ENCODE measurements at regions not wholly inside any gene's neighbourhood (a gene's known extent, or its start where the extent isn't known, plus 50 kb on each side); places are given as distances from the start of the nearest gene placed in this dataset.

DNA sequence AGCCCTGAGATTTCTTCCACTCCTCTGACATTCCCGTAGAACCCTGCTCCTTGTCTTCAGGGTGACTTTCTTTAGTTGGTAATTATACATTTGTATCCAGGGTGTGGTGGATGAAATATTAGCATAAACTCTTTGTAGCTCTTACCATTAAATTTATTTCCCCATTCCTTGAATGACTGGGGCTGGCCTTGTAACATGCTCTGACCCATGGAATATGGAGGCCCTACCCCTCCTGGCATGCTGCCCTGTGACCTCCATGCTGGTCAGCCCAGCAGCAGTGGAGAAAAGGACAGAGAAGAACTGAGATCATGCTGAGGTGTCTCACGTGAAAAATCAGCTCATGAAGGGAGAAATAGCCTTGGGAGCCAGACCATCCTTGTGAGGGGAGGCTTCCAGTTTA lies 96.1 kb upstream of the PROK2 start:
- DNase-seq, result no peak

DNA sequence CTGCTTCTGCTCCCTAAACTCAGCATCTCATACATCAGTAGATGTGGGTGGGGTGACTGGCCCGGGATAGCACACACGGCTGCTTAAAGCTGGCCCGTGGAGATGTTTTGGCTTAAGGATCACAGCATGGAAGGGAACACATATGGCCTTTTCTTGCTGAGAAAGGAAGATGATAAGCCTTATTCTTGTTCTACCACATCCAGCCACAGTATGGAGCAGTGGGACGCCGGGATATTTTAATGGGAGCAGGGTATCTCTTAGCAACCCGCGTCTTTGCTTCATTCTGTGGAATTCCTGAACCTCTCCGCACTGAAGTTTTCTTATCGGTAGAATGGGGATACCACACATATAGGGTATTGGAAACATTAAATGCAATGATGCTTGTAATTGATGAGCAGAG lies 94.1 kb upstream of the PROK2 start:
- no peak for DNase-seq

DNA sequence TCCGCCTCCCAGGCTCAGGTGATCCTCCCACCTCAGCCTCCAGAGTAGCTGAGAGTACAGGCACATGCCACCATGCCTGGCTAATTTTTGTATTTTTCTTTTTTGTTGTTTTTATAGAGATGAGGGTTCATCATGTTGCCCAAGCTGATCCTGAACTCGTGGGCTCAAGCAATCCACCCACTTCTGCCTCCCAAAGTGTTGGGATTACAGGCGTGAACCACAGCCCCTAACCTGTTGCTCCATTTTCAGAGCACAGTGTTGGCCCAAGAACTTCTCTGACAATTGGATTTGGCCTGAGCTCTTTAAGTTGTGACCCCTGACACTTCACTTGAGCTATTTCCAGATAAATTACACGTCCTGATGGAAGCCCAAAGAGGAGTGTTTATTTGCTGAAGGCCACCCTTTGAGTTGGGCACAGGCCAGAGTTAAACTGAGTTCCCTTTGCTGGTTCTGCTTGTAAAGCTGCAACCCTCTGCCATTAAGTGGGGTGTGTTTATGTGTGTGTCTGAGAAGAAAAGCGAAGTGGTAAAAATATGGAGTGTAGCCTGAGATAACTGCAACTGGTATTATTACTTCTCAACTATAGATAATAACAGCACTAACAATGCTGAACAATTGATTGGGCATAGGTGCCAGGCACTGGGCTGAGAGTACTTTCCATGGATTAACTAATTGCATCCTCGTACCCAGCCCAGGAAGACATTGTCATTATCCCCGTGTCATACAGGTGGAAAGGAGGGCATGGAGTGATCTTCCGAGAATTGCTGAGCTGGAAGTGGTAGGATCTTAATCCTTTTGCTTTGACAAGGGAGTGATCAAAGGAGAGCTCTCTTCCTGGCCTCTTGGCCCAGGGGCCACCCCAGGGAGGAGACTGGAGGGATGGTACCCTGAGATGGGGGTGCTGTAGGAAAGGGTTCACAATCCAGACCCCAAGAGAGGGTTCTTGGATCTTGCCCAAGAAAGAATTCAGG lies 91.5 kb upstream of the PROK2 start:
- no peak for DNase-seq

DNA sequence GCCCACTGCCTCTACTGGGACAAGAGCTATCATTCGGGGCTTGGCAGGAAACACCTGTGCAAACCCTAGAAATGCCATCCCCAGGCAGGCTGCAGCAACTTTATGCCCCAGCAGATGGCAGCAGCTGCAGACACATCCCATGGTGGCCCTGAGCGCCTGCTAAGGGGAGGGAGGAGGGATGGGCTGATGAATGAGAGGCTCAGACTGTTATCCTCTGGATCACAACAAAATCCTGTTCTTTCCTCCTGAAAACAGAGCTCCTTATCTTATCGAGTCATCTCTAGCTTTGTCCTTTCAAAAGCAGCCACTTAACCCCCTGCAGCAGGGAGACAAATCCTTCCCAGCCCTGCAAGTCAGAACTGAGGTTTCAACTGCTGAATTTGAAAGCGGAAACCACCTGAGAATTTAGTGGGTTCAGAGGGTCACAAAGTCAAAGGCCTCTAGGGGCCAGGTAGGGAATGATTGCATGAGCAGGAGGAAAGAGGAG lies 90.6 kb upstream of the PROK2 start:
- DNase-seq, result peak; percentile 86

DNA sequence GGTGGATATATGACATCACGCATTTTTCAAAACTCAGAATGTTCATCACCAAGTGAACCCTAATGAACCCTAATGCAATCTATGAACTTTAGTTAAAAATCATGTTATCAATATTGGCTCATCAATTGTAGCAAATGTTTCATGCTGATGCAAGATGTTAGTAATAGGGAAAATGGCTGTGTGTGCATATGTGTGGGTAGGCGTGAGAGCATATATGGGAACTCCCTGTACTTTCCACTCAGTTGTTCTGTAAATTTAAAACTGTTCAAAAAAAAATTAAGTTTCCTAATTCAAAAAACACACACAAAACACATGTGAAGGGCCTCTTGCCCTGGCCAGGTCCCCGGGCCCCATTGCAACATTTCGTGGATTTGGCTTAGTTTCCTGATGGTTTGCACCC lies 89.7 kb upstream of the PROK2 start:
- peak; percentile 10 for DNase-seq

DNA sequence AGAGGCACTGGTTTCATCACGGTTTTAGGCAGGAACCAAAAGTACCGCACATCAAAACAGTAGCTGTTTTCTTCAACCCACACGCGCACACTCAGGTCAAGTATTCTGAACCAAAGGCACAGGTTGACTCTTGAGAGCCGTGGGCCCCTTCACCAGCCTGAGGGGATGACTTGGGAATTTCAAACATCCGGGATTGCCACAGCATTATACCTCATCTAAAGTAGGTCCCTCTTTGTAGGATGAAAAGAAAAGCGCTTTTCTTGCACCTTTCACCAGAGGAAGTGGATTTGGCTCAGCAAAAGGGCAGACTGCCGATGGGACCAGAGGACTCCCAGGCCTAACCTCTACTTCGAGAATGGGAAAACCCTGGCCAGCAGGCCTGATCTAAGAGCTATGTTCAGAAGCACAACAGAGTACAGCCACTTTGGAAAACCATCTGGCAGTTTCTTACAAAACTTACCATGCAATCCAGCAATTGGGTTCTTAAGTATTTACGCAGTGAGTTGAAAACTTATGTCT lies 88.2 kb upstream of the PROK2 start:
- peak; percentile 16 for DNase-seq

DNA sequence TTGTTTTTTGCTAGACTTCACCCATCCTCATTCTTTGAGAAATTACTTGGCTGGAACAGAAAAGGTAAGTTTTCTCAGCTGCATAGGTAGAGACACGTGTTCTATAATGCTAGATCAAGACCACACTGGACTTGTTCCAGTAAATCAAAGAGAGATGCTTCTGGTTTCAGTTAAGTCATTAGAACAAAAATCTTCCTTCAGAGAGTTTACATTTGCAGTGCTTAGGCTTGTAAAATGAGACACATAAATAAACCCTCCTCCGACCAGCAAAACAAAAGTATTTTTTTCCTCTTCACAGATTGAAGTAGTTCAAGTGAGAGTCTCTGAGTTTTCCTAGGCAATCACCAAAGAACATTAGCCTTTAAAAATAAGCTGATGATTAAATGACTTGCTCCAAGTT lies 87.3 kb upstream of the PROK2 start:
- DNase-seq, result no peak

DNA sequence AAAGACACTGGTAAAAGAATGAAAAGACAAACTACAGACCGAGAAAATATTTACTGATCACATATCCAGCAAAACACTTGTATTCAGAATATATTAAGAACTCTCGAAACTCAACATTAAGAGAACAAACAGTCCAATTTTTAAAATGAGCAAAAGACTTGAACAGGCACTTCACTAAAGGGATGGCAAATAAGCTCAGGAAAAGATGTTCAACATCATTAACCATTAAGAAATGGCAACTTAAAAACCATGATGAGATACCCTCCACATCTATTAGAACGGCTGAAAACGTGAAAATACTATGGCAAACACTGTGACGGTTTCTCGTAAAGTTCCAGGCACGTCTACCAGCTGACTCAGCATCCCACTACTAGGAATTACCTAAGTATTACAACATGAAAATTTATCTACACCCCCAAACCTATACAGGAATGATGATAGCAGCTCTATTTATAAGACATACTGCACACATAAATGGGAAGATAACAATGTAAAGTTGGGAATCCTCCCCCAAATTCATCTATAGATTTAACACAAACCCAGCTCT lies 86.1 kb upstream of the PROK2 start:
- DNase-seq, result no peak

DNA sequence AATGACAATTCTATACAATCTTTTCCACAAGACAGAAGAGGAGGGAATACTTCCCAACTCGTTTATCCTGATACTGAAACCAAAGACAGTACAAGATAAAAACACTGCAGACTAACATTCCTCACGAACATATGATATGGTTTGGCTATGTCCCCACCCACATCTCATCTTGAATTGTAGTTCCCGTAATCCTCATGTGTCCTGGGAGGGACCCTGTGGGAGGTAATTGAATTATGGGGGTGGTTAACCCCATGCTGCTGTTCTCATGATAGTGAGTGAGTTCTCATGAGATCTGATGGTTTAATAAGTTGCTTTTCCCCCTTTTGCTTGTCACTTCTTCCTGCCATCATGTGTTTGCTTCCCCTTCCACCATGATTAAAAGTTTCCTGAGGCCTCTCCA lies 83.9 kb upstream of the PROK2 start:
- no peak for DNase-seq

DNA sequence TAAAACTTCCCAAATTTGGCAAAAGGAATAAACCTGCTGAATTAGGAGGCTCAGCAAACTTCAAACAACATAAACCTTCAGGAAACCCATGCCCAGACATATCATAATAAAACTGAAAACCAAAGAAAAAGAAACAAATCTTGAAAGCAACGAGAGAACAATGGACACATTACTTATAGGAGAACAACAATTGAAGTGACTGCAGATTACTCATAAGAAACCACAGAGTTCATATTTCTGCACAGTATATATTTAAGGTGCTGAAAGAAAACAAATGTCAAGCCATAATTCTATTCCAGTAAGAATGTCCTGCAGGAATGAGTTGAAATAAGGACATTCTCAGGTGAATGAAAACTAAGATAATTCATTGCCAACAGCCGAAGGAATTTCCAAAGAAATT lies 80.8 kb upstream of the PROK2 start:
- no peak for DNase-seq

DNA sequence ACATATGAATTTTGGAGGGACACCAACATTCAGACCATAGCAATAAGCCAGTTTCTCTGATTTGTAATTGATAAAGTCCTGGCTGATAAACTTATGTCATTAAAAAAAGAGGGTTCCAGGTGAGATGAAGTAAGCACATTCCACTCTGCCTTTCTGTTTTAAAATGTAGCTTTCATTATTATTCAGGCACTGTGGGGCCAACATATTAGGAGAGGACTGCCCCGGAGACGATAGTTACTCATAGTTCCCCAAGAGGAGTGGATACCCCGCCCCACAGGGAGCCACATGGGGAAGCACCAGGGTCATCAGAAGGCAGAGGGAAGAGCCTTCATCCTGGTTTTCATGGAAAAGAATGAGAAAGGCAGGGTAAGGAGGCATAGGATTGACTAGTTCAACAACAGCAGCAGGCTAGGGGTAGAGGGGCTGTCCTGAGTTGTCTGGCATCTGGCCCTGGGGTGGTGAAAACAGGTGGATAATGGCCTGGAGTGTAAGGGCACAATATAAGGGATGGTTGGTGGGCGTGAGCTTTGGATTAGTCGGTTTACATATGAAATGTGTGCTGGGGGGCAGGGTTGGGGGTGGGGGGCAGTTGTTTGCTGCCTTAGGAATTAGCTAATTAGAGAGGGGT lies 78.7 kb upstream of the PROK2 start:
- DNase-seq, result no peak

DNA sequence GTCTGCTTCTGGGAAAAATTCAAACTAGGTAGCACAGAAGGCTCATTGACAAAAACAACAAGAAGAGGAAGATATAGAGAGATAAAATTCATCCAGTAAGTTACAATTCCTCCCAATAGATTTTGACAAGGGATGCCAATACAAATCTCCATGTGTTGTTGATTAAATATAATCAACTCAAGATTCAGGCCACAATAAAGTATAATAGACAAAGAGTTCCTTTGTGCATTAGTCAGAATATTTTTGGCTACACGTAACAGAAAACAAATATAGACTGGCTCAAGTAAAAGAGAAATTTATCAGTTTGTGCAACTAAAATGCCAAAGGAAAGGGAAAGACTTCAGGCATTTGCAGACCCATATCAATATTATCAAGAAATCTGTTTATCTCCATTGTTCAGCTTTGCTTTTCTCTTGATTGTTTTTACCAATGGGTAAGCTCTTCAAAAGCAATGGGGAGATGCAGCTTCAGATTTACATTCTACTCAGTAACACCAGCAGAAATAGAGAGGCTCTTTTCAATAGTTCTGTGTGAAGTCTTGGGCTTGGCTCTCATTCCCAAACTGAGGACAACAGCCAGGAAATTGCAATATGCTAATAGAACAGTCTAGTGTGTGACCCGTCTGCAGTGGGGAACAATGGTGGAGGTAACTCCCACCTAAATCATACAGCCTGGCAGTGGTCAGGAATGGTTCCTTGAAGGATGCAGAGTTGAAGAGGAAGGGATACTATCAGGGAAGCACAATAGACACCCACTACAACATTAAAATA lies 77.6 kb upstream of the PROK2 start:
- no peak for DNase-seq

DNA sequence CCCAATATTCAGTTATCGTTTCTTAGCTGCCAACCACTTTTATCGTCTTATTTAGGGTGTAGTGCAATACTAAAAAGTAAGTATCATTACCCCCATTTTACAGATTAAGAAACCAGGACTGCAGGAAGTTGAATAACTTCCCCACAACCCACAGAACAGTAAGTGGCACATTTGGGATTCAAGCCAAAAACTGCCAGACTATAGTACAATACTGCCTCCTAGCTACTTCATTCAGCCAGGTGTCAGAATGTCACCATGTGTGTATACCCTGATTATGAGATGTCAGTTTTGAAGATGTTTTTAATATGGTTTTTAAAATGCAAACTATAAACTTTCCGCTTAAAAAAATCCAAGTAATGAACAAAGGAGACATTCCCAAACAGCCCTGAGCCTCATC lies 74.2 kb upstream of the PROK2 start:
- DNase-seq, result peak; percentile 10

DNA sequence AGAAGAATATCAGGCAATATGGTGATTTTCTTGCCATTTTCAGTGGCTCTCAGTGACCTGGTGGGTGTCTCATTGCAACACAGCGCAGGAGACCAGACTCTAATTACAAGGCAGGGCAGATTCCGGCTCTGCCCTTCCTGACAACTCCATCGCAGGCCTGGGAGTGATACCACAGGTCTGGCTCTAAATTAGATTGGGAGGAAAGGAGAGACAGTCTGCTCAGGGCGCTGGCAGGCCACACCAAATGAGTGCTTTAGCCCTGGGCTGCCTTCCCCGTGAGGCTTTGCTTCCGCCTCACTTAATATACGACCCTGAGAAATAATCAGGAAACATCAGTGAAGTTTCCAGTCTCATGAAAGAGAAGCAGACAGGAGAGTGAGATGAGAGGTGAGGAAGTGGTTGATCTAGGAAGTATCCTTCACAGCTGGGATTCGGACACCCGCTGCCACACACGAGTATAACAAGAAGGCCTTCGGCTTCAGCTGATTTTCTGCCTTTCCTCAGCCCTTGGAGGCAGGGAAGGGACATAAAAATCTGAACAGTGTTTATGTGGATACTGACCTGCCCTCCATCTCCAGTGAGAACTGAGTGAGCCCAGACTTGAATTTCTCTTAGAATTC lies 73.7 kb upstream of the PROK2 start:
- DNase-seq, result no peak

DNA sequence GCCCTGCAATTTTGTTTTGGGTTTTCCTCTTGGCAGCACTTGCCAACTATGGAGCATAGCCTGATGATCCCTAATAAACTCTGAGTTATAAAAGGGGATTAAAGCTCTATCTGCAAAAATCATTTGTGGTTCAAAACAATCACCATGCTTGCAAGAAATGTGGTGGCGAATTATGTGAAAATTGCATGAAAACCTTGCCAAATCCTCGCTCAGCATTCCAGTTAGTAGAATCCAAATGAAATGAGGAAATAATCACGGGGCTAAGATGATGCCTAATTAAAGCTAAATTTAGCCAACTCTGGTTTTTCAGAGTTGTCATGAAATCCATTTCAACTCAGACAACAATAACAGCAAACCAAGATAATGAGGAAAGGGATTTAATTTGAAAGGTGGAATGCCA lies 73.0 kb upstream of the PROK2 start:
- DNase-seq, result no peak

DNA sequence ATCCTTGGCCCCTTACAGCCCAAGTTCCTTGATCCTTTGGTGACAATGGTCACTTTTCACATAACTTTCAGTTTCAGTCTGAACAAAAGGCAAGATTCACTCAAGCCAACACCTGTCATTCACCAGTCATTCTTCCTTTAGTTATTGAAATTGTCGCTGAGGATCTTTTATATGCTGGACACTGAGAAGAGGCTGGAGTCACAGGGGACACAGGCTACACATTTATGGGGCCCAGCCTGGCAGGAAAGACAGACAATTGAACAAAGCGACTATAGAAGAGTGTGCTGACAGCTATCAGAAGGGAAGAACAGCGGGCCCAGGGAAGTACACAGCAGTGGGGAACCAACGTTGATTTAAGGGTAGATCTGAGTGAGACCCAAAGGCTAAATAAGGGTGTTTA lies 69.8 kb upstream of the PROK2 start:
- no peak for DNase-seq

DNA sequence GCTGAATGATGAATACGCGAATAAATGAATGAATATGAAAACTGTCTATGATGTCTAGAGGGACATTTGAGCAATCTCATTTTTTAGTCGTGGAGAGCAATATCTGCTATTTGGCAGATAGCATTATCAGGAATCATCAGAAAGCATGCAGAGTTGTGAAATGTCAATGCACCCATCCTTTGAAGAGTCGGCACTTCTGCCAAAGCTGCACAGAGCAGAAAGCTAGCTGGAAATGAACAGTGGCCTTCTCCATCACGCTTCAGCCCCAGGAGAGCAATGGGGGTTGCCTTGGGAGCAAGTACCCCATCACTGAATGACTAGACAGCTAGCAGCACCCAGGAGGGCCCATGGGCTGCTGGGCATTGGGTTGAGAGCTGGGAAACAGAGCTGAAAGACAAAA lies 69.1 kb upstream of the PROK2 start:
- DNase-seq, result no peak

DNA sequence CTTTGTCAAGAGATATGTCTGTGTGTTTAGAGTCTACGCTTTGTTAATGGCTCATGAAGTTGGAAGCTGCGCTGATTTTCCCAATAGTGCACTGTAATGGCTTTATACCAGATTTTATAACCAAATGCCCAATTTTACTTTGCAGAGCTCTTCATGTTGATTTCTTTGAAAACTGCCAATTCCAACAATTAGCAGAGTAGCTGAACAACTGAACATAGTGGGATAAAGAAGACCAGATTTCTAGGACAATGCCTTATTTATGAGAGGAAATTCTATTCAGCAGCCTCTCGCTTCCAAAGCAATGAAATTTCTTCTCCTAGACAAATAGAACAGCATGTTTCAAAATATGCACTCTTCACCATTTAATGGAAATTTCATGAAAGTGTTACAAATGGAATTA lies 66.9 kb upstream of the PROK2 start:
- no peak for DNase-seq

DNA sequence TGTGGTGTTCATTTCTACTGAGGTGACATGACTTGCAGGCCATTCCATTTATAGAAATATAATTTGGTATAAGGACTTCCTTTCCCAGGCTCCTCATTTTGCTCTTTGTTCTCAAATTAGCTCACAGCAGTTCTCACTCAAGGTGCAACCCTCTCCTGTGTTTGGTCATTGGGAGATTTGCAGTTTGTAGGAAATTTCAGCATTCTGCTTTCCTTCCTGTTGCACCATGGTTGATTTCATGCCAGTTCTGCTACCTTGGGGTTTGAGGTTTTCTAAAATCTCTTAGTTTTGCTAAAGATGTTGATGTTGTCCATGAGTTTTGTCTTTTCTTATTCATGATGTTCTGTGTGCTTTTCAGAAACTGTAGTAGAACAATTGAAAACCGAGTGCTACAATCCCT lies 65.7 kb upstream of the PROK2 start:
- no peak for DNase-seq

DNA sequence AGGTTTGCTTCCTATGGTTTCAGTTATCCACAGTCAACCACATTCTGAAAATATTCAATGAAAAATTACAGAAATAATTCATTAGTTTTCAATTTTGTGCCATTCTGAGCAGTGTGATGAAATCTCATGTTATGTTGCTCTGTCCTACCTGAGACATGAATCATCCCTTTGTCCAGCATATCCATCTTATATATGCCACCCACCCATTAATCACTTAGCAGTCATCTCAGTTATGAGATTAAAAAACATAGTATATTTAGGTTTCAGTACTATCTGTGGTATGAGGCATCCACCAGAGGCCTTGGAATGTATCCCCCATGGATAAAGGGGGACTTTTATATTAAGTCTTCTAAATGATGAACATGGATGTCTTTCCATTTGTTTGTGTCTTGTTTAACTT lies 64.7 kb upstream of the PROK2 start:
- no peak for DNase-seq

DNA sequence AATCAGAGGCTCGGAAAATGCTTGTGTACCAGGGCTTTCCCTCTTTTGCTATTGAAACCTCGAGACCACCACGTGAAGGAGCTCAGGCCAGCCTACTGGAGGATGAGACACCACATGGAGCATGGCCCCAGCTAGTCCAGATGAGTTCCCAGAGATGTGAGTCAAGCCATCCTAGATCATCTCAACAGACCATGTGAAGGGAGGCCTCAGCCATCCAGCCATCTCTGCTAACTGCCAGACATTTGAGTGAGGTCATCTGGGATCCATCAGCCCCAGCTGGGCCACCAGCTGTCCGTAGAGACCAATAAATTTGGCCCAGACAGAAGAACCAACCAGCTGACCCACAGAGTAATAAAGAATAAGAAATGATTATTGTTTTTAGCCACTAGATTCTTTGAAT lies 62.8 kb upstream of the PROK2 start:
- DNase-seq, result no peak

DNA sequence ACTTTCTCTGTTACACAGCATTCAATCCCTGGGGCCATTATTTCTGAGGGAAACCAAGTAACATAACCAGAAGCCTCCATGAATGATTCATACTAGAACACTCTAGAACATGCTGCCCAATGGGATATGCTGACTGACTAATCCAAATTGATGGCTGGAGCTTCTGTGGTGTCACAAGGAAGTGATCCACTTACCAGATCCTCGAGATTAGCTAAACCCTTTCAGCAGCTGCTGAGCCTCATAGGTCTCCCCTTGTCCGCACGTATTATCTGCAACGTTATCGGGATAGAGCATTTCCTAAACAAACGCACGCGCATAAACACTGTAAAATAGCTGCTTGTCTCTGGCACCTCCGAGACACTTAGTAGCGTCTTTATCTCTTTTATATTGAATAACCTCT lies 61.2 kb upstream of the PROK2 start:
- no peak for DNase-seq

DNA sequence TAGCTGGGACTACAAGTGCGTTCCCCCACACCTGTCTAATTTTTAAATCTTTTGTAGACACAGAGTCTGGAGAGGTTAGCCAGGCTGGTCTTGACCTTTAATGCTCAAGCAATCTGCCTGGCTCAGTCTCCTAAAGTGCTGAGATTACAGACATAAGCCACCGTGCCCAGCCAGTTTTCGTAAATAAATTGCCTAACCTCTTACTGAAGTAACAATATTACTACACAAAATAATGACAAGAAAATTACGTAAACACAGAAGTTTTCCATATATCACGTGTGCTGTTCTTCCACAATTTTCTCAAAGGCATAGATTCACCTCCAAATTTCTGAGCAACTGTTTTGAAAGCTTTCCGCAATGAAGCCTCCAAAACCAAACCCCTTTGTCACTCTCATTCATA lies 58.1 kb upstream of the PROK2 start:
- DNase-seq, result no peak

All from stimulated activated CD4-positive, alpha-beta T cell treated with anti-CD3 and anti-CD28 coated beads, Interleukin-15, amount 100 ng/mL, for 24 hours (primary cell).